Hepatic stellate cell (primary cell): ENCODE measurements at regions not wholly inside any gene's neighbourhood (a gene's known extent, or its start where the extent isn't known, plus 50 kb on each side); places are given as distances from the start of the nearest gene placed in this dataset.

Source experiments
- DNase-seq: peaks from one replicate; pipeline ENCODE4 v3.0.0; 2011; ENCODE audit warnings: low spot score

- DNase-seq: no peak
These were observed 377.5 kb downstream of the TMEM167A start for GRCh38 chr5:82699737-82700136.

- DNase-seq: no peak
These were observed 379.2 kb downstream of the TMEM167A start for GRCh38 chr5:82698026-82698425.

- no peak for DNase-seq
These were observed 382.4 kb downstream of the TMEM167A start for GRCh38 chr5:82694711-82695285.

GRCh38 chr5:82692826-82693225, 384.4 kb downstream of the TMEM167A start:
- DNase-seq: no peak

GRCh38 chr5:82684659-82685058, 392.5 kb downstream of the TMEM167A start:
- DNase-seq: no peak

- DNase-seq: no peak
These were observed 393.0 kb downstream of the TMEM167A start for GRCh38 chr5:82684165-82684564.

- DNase-seq: no peak
These were observed 397.5 kb downstream of the TMEM167A start for GRCh38 chr5:82679660-82680059.

GRCh38 chr5:82676661-82677060, 398.5 kb upstream of the RPS23 start:
- DNase-seq: no peak

GRCh38 chr5:82674671-82675070, 396.5 kb upstream of the RPS23 start:
- no peak for DNase-seq

- DNase-seq: no peak
These were observed 395.1 kb upstream of the RPS23 start for GRCh38 chr5:82673057-82673809.

GRCh38 chr5:82670692-82671091, 392.5 kb upstream of the RPS23 start:
- DNase-seq: no peak

GRCh38 chr5:82669720-82670119, 391.6 kb upstream of the RPS23 start:
- DNase-seq: no peak

- no peak for DNase-seq
These were observed 388.2 kb upstream of the RPS23 start for GRCh38 chr5:82666312-82666711.

- DNase-seq: no peak
These were observed 386.6 kb upstream of the RPS23 start for GRCh38 chr5:82664732-82665131.

GRCh38 chr5:82663225-82663624, 385.1 kb upstream of the RPS23 start:
- DNase-seq: no peak

- DNase-seq: no peak
These were observed 384.2 kb upstream of the RPS23 start for GRCh38 chr5:82662340-82662739.

GRCh38 chr5:82661933-82662332, 383.8 kb upstream of the RPS23 start:
- no peak for DNase-seq

- no peak for DNase-seq
These were observed 383.3 kb upstream of the RPS23 start for GRCh38 chr5:82661462-82661861.

GRCh38 chr5:82659115-82659514, 381.0 kb upstream of the RPS23 start:
- no peak for DNase-seq

- no peak for DNase-seq
These were observed 379.0 kb upstream of the RPS23 start for GRCh38 chr5:82657033-82657699.

GRCh38 chr5:82656341-82656761, 378.2 kb upstream of the RPS23 start:
- no peak for DNase-seq

GRCh38 chr5:82655078-82655477, 376.9 kb upstream of the RPS23 start:
- no peak for DNase-seq

- no peak for DNase-seq
These were observed 371.8 kb upstream of the RPS23 start for GRCh38 chr5:82649943-82650342.
